Lower leg skin (tissue), 3 donors: ENCODE measurements at regions not wholly inside any gene's neighbourhood (a gene's known extent, or its start where the extent isn't known, plus 50 kb on each side); places are given as distances from the start of the nearest gene placed in this dataset.

Experiments used
- POLR2A ChIP-seq, 2 donors: fragments of 450-650 bp; IDR thresholded peaks; one replicate each; pipeline ENCODE4 v1.6.1; 2016 to 2017; ENCODE audit warnings: antibody characterized with exemption in 2 of 2, mild to moderate bottlenecking in 1 of 2, moderate library complexity in 1 of 2
- TF ChIP-seq, protein P1 (sequence below), 3 donors: fragments of 450-650 bp; IDR thresholded peaks; one replicate each; pipeline ENCODE4 v1.5.1; 2016; ENCODE audit warnings: antibody characterized with exemption in 3 of 3, mild to moderate bottlenecking in 3 of 3, moderate library complexity in 2 of 3

DNA sequence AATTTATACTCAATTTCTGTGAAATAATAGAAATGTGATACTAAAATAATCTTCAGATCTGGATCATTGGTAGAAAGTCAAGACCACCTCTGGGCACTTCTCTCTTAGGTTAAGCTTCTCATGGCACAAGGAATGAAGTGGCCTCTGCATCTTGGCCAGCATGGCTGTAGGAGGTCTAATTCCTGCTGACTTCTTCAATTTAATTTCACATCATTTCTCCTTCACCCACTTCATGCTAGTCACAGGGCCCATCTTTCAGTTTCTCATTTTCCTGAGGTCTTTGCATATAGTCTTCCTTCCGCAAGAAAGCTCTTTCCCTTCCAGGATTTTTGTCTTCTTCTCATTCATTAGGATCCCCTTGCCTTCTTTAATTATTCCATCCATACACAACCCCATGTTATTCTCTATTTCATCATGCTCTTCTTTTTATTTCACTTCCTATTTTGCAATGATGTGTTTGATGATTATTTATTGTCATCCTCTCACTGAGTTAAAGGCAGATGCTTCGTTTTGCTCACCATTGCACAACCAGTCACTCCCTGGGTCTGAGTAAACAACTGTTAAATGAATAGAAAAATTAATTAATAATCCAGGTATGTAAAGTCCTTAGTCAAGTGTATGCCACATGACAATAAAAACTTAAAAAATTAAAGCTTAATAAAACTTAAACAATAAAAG is 397.4 kb downstream of the SPRY2 start:
- TF ChIP-seq POLR2A (IDR thresholded peaks at IDR 0.05) = no peak
- TF ChIP-seq, protein P1, sequence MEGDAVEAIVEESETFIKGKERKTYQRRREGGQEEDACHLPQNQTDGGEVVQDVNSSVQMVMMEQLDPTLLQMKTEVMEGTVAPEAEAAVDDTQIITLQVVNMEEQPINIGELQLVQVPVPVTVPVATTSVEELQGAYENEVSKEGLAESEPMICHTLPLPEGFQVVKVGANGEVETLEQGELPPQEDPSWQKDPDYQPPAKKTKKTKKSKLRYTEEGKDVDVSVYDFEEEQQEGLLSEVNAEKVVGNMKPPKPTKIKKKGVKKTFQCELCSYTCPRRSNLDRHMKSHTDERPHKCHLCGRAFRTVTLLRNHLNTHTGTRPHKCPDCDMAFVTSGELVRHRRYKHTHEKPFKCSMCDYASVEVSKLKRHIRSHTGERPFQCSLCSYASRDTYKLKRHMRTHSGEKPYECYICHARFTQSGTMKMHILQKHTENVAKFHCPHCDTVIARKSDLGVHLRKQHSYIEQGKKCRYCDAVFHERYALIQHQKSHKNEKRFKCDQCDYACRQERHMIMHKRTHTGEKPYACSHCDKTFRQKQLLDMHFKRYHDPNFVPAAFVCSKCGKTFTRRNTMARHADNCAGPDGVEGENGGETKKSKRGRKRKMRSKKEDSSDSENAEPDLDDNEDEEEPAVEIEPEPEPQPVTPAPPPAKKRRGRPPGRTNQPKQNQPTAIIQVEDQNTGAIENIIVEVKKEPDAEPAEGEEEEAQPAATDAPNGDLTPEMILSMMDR (IDR thresholded peaks at IDR 0.05) = no peak
